CD14-positive monocyte (primary cell): ENCODE measurements at regions not wholly inside any gene's neighbourhood (a gene's known extent, or its start where the extent isn't known, plus 50 kb on each side); places are given as distances from the start of the nearest gene placed in this dataset.

Source experiments
- DNase-seq, 3 donors: peaks; one replicate each; pipeline ENCODE4 v3.0.0-alpha.2; 2011 to 2022
- H2AFZ ChIP-seq: 2 replicates; pipeline ENCODE4 v1.6.0; 2012; ENCODE audit warnings: mild to moderate bottlenecking, low read depth, low read length, inconsistent platforms; ENCODE audit not compliant: insufficient read depth, poor library complexity, severe bottlenecking
- H3K27ac ChIP-seq, 2 donors: 1 replicate in 1 of 2; 2 replicates in 1 of 2; pipeline ENCODE4 v1.5.1; 2012 to 2013; ENCODE audit warnings: low read length in 2 of 2, control low read depth in 1 of 2, inconsistent platforms in 1 of 2, low read depth in 1 of 2, mild to moderate bottlenecking in 1 of 2
- H3K27me3 ChIP-seq, 2 donors: one replicate each; pipeline versions ENCODE4 v1.6.0 to v1.6.1; 2011 to 2013; ENCODE audit warnings: low read length in 2 of 2; ENCODE audit not compliant: control insufficient read depth in 2 of 2, insufficient read depth in 2 of 2
- H3K36me3 ChIP-seq, 2 donors: replicated peaks in 1 of 2; 1 replicate in 1 of 2; 2 replicates in 1 of 2; pipeline versions ENCODE4 v1.5.1 to v1.6.1; 2012 to 2013; ENCODE audit warnings: low read length in 2 of 2, control low read depth in 1 of 2, inconsistent platforms in 1 of 2, mild to moderate bottlenecking in 1 of 2; ENCODE audit not compliant: insufficient read depth in 2 of 2, control insufficient read depth in 1 of 2
- H3K4me1 ChIP-seq, 2 donors: 1 replicate in 1 of 2; 2 replicates in 1 of 2; pipeline versions ENCODE4 v1.5.1 to v1.6.1; 2012 to 2013; ENCODE audit warnings: low read length in 2 of 2, control low read depth in 1 of 2, inconsistent platforms in 1 of 2, mild to moderate bottlenecking in 1 of 2, moderate library complexity in 1 of 2; ENCODE audit not compliant: insufficient read depth in 2 of 2, control insufficient read depth in 1 of 2
- H3K4me2 ChIP-seq: replicated peaks from 2 replicates; pipeline ENCODE3; 2012; ENCODE audit warnings: low read length, moderate library complexity, mild to moderate bottlenecking; ENCODE audit not compliant: poor library complexity, severe bottlenecking; ENCODE audit errors: extremely low read depth
- H3K4me3 ChIP-seq, 3 experiments: fragments of 200-600 bp in 1 of 3; sonication (generic) in 1 of 3; replicated peaks in 1 of 3; 1 replicate in 2 of 3; 2 replicates in 1 of 3; pipeline ENCODE4 v1.5.1; 2011 to 2013; ENCODE audit warnings: low read length in 3 of 3, mild to moderate bottlenecking in 3 of 3, control low read depth in 2 of 3, low read depth in 2 of 3, inconsistent platforms in 1 of 3, moderate library complexity in 1 of 3
- H3K79me2 ChIP-seq: 2 replicates; pipeline ENCODE4 v1.6.0; 2012; ENCODE audit warnings: mild to moderate bottlenecking, control low read depth, inconsistent platforms, low read length, moderate library complexity; ENCODE audit not compliant: insufficient read depth
- H3K9ac ChIP-seq: 2 replicates; pipeline ENCODE4 v1.6.0; 2017; ENCODE audit warnings: low read length, mild to moderate bottlenecking; ENCODE audit not compliant: insufficient read depth, poor library complexity, severe bottlenecking
- H3K9me3 ChIP-seq, 2 donors: replicated peaks in 1 of 2; 1 replicate in 1 of 2; 2 replicates in 1 of 2; pipeline versions ENCODE4 v1.5.1 to v1.6.1; 2012 to 2013; ENCODE audit warnings: low read length in 2 of 2, control low read depth in 1 of 2; ENCODE audit not compliant: control insufficient read depth in 1 of 2, insufficient read depth in 1 of 2
- H4K20me1 ChIP-seq: 2 replicates; pipeline ENCODE4 v1.6.0; 2012; ENCODE audit warnings: mild to moderate bottlenecking, low read length, control low read depth, moderate library complexity; ENCODE audit not compliant: insufficient read depth
- H3K27ac Mint-ChIP-seq, 7 donors: one replicate each; pipeline ENCODE4 v1.8.0; 2020; ENCODE audit warnings: mild to moderate bottlenecking in 7 of 7, mixed read lengths in 7 of 7, moderate library complexity in 6 of 7, inconsistent platforms in 2 of 7
- H3K27me3 Mint-ChIP-seq, 3 donors: one replicate each; pipeline ENCODE4 v1.8.0; 2021 to 2022; ENCODE audit warnings: low read depth in 3 of 3, mild to moderate bottlenecking in 3 of 3, mixed read lengths in 3 of 3, moderate library complexity in 3 of 3, inconsistent platforms in 1 of 3
- H3K36me3 Mint-ChIP-seq, 2 donors: one replicate each; pipeline ENCODE4 v1.8.0; 2020; ENCODE audit warnings: mixed read lengths in 2 of 2, inconsistent platforms in 1 of 2, mild to moderate bottlenecking in 1 of 2
- H3K4me1 Mint-ChIP-seq: one replicate; pipeline ENCODE4 v1.8.0; 2020; ENCODE audit warnings: mild to moderate bottlenecking, mixed read lengths
- H3K4me3 Mint-ChIP-seq, 2 donors: one replicate each; pipeline ENCODE4 v1.8.0; 2020; ENCODE audit warnings: mild to moderate bottlenecking in 2 of 2, mixed read lengths in 2 of 2, moderate library complexity in 1 of 2
- H3K9me3 Mint-ChIP-seq, 7 donors: one replicate each; pipeline ENCODE4 v1.8.0; 2020 to 2022; ENCODE audit warnings: mixed read lengths in 7 of 7, mild to moderate bottlenecking in 6 of 7, moderate library complexity in 6 of 7, inconsistent platforms in 2 of 7
- CTCF ChIP-seq: fragments of 200-600 bp; IDR thresholded peaks from one replicate; pipeline ENCODE4 v1.8.0; 2022; ENCODE audit warnings: antibody characterized with exemption, mild to moderate bottlenecking
- WGBS: methylation state at CpG from one replicate; pipeline ENCODE4 v1.1.5; 2013; ENCODE audit warnings: missing lambda C conversion rate; ENCODE audit not compliant: insufficient coverage; 5-methylcytosine and 5-hydroxymethylcytosine counted together
- intact Hi-C, 2 donors: fragments of 100-400 bp; cut with micrococcal nuclease; formaldehyde crosslinking; loops; one replicate each; pipeline versions ENCODE4 v1.15.0 to v1.15.1; 2023

DNA sequence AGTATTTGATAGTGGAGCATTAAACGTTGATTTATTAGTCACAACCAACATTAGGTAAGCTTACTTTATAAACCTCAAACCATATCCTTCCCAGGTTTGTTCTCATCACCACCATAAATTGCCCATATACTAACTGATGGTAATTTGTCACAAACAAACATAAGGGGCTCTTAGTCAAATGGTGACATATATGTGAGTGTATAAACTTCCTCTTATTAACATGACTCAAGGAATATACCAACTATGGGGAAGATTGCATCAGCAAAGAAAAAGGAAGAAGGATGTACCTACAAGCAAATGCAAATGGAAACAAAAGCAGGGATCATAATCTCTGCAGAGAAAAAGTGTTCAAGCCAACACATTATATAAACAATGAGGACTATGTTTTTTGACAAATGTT lies 418.2 kb upstream of the AKR1E2 start:
- peaks cover 0 to 2% (median 0%) of the 10 kb centered on the region in 7 donors for H3K9me3 Mint-ChIP-seq
- H2AFZ ChIP-seq: no peak overlapping the region

DNA sequence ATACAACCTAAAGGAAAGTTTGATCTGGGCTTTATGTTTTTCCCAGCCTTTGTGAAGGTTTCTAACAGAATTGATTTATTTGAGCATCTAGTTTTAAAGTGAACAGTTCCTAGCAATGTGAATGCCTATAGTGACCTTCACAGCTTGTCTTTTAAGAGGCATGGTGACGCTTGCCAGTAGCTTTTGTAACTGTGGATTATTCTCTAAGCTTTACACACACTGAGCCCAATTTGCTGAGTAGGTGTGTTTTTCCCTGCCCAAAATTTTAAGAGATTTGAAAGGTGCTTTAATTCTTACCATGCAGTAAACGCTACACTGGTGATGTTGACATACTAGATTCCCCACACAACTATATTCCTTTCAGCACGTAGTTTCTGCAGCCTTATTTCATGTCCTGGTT lies 420.2 kb upstream of the AKR1E2 start:
- Histone ChIP-seq H3K4me2 (no peak overlapping the region), H3K4me1 (peaks cover 7 to 12% of the 10 kb centered on the region in 2 donors), H4K20me1 (no peaks in the 10 kb centered on the region), H3K9me3 (no peaks in the 10 kb centered on the region), H3K36me3 (no peaks in the 10 kb centered on the region), H3K27me3 (no peaks in the 10 kb centered on the region), H3K9ac (no peak overlapping the region), H3K27ac (no peak overlapping the region), H2AFZ (no peak overlapping the region), H3K4me3 (no peak overlapping the region), H3K79me2 (no peaks in the 10 kb centered on the region)
- no peaks in the 10 kb centered on the region for H3K27me3 Mint-ChIP-seq
- peaks cover 10% of the 10 kb centered on the region for H3K4me1 Mint-ChIP-seq
- no peaks in the 10 kb centered on the region for H3K36me3 Mint-ChIP-seq
- TF ChIP-seq CTCF: no peak
- H3K4me3 Mint-ChIP-seq: no peak overlapping the region
- intact Hi-C loops: no loop called here
- no peak for DNase-seq
- peaks cover 0 to 2% (median 0%) of the 10 kb centered on the region in 7 donors for H3K9me3 Mint-ChIP-seq
- H3K27ac Mint-ChIP-seq: peak overlapping the region in 2 of 7 donors; percentile 39 to 71
- WGBS: 100% methylated on average over 1 of the region's 3 CpGs

More for the DNA sequence above, 418.2 kb upstream of the AKR1E2 start:
- no peaks in the 10 kb centered on the region for H3K27me3 ChIP-seq
- intact Hi-C loops: loop anchor here in 1 of 2 donors (2.0 kb wide), 1 partner anchor 17 kb away; no protein-coding TSS in a partner anchor
- no peaks in the 10 kb centered on the region for H3K36me3 ChIP-seq
- no CpG with 5 or more reads among the region's 1 CpG for WGBS
- Mint-ChIP-seq H3K4me1 (peaks cover 10% of the 10 kb centered on the region), H3K27ac (peak overlapping the region in 2 of 7 donors; percentile 7 to 30), H3K4me3 (no peak overlapping the region), H3K27me3 (no peaks in the 10 kb centered on the region), H3K36me3 (no peaks in the 10 kb centered on the region)
- peaks cover 7 to 12% of the 10 kb centered on the region in 2 donors for H3K4me1 ChIP-seq
- no peaks in the 10 kb centered on the region for H3K79me2 ChIP-seq
- no peaks in the 10 kb centered on the region for H3K9me3 ChIP-seq
- no peak overlapping the region for H3K27ac ChIP-seq
- H4K20me1 ChIP-seq: no peaks in the 10 kb centered on the region
- no peak overlapping the region for H3K4me3 ChIP-seq
- H3K9ac ChIP-seq: no peak overlapping the region
- DNase-seq: peak; percentile 70 to 88 (median 77)
- no peak for TF ChIP-seq CTCF
- H3K4me2 ChIP-seq: no peak overlapping the region
